ENCODE measurements at regions not wholly inside any gene's neighbourhood (a gene's known extent, or its start where the extent isn't known, plus 50 kb on each side); places are given as distances from the start of the nearest gene placed in this dataset.

DNA sequence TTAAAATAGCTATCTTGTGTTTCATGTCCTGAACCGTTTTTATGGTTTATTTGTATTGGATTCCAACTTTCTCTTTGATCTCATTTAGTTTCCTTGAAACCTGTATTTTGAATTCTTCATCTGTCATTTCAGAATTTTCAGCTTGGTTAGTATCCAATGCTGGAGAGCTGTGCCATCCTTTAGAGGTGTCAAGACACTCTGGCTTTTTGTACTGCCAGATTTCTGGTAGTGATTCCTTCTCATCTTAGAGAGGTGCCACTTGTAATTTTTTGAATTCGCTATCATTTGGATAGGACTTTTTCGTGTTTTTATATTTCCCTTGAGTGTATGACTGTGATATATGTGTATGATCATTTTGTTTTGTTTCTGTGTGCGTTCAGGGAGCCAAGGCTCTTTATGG lies 591.4 kb downstream of the ADCYAP1 start:
- Histone ChIP-seq H3K4me3 (ENCODE audit: low read depth, low read length) (no peak overlapping the region), H3K36me3 (ENCODE audit: control insufficient read depth, insufficient read depth, low read length) (no peaks in the 10 kb centered on the region), H3K27me3 (ENCODE audit: control insufficient read depth, insufficient read depth, low read length) (no peaks in the 10 kb centered on the region)
- ChIA-PET POLR2A (no interaction called here), CTCF (no interaction called here)
- no peak for DNase-seq (ENCODE audit: low read depth)
- TF ChIP-seq, protein P1, sequence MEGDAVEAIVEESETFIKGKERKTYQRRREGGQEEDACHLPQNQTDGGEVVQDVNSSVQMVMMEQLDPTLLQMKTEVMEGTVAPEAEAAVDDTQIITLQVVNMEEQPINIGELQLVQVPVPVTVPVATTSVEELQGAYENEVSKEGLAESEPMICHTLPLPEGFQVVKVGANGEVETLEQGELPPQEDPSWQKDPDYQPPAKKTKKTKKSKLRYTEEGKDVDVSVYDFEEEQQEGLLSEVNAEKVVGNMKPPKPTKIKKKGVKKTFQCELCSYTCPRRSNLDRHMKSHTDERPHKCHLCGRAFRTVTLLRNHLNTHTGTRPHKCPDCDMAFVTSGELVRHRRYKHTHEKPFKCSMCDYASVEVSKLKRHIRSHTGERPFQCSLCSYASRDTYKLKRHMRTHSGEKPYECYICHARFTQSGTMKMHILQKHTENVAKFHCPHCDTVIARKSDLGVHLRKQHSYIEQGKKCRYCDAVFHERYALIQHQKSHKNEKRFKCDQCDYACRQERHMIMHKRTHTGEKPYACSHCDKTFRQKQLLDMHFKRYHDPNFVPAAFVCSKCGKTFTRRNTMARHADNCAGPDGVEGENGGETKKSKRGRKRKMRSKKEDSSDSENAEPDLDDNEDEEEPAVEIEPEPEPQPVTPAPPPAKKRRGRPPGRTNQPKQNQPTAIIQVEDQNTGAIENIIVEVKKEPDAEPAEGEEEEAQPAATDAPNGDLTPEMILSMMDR (IDR thresholded peaks at IDR 0.05; ENCODE audit: insufficient read depth, low read depth, low read length), result no peak

DNA sequence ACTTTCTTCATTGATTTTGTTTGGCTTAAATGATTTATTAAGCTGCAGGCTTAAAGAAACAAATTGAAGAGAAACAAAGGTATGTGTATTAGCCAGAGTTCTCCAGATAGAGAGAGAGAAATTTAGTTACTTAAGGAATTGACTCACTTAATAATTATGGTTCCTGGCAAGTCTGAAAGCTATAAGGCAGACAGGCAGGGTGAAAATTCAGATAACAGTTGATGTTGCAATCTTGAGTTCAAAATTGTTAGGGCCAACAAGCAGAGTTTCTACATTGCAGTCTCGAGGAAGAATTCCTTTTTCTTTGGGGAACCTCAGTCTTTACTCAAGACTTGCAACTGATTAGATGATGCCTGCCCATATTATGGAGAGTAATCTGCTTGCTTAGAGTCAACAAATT lies 593.5 kb downstream of the ADCYAP1 start:
- Histone ChIP-seq H3K4me3 (ENCODE audit: low read depth, low read length) (no peak overlapping the region), H3K36me3 (ENCODE audit: control insufficient read depth, insufficient read depth, low read length) (no peaks in the 10 kb centered on the region), H3K27me3 (ENCODE audit: control insufficient read depth, insufficient read depth, low read length) (no peaks in the 10 kb centered on the region)
- POLR2A ChIA-PET, result no interaction called here
- TF ChIP-seq, protein P1 (IDR thresholded peaks at IDR 0.05; ENCODE audit: insufficient read depth, low read depth, low read length), result no peak
- no peak for DNase-seq (ENCODE audit: low read depth)
- CTCF ChIA-PET, result no interaction called here

GRCh38 chr18:1499265-1499664 lies 594.6 kb downstream of the ADCYAP1 start:
- TF ChIP-seq, protein P1 (IDR thresholded peaks at IDR 0.05; ENCODE audit: insufficient read depth, low read depth, low read length), result no peak
- no peak for DNase-seq (ENCODE audit: low read depth)
- POLR2A ChIA-PET, result no interaction called here
- no peaks in the 10 kb centered on the region for H3K27me3 ChIP-seq (ENCODE audit: control insufficient read depth, insufficient read depth, low read length)
- H3K36me3 ChIP-seq (ENCODE audit: control insufficient read depth, insufficient read depth, low read length), result no peaks in the 10 kb centered on the region
- CTCF ChIA-PET, result no interaction called here
- no peak overlapping the region for H3K4me3 ChIP-seq (ENCODE audit: low read depth, low read length)

DNA sequence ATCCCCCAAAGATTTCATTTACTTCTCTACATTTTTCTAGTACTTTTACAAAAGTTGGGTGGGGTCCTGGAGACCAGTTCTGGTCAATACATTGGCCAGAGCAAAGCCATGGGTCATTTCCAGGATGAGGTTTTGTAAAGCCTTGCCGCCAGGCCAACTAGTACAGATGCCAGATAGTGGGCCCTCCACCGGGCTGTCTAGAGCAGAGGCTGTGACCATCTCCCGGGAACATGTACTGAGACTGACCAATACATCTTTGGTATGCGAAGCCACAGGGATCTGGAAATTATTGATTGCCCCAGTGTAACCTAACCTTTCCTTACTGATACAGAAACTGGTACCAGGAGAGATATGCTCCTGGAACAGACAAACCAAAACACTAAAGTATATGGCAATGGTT lies 599.2 kb downstream of the ADCYAP1 start:
- ChIA-PET CTCF (no interaction called here), POLR2A (no interaction called here)
- no peaks in the 10 kb centered on the region for H3K27me3 ChIP-seq (ENCODE audit: control insufficient read depth, insufficient read depth, low read length)
- no peaks in the 10 kb centered on the region for H3K36me3 ChIP-seq (ENCODE audit: control insufficient read depth, insufficient read depth, low read length)
- DNase-seq (ENCODE audit: low read depth), result no peak
- H3K4me3 ChIP-seq (ENCODE audit: low read depth, low read length), result no peak overlapping the region
- TF ChIP-seq, protein P1 (IDR thresholded peaks at IDR 0.05; ENCODE audit: insufficient read depth, low read depth, low read length), result no peak

- Histone ChIP-seq H3K36me3 (ENCODE audit: control insufficient read depth, insufficient read depth, low read length) (no peaks in the 10 kb centered on the region), H3K27me3 (ENCODE audit: control insufficient read depth, insufficient read depth, low read length) (no peaks in the 10 kb centered on the region), H3K4me3 (ENCODE audit: low read depth, low read length) (no peak overlapping the region)
- no peak for DNase-seq (ENCODE audit: low read depth)
- ChIA-PET CTCF (interaction anchor here (1.3 kb wide), 1 partner anchor 27 kb away, joined by 3 read pairs; no protein-coding TSS in a partner anchor), POLR2A (no interaction called here)
- TF ChIP-seq, protein P1 (IDR thresholded peaks at IDR 0.05; ENCODE audit: insufficient read depth, low read depth, low read length), result no peak
Measured at GRCh38 chr18:1505856-1506255, 601.2 kb downstream of the ADCYAP1 start.

Data from BJ (cell line).